ENCODE measurements at regions not wholly inside any gene's neighbourhood (a gene's known extent, or its start where the extent isn't known, plus 50 kb on each side); places are given as distances from the start of the nearest gene placed in this dataset.
"Not testable (repeated sequence)": the region's sequence is repeated elsewhere in the genome, so short reads cannot be mapped to it uniquely, and the experiment has no call there.

DNA sequence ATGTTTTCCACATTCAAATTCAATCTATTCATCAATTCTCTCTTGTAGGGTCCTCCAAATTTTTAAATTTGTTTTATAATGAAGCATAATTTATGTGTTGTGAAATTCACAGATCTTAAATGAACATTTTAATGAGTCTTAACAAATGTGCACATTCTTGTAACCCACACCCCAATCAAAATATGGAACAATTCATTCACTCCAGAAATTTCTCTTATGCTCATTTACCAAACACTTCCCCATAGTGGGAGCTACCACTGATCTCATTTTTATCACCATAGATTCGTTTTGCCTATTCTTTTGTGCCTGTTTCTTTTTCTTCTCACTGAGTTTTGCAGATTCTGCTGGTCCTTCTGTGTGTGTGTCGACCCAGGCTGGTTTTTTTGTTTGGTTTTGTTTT is 664.1 kb downstream of the EFNB2 start:
- no peak for DNase-seq (ENCODE audit: low spot score)

DNA sequence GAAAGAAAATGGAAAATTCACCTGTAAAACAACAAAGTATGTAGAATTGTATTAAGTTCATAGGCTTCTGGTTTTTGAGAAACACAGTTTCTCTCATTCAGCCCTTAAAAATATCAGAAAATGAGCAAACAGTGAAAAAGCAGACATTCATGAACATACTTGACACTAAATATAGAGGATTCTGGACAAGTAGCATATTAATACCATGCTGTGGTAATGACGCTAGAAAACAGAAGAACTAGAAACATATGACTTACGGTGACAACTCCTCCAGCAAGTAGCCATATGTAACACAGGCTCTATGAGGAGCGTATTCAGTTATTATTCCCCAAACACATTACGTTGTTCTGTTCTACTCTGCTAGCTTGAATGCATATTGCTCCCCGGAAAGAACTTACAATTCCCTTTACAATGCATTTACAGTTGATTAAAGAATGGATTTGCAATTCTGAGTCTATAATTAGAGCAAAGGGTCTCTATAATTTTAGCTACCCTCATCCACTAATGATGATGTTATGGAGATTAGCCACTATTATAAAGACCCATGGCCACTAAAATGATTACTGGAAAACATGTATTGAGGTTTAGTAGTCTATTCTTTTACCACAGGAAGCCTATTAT is 672.1 kb downstream of the EFNB2 start:
- DNase-seq (ENCODE audit: low spot score) = no peak

- DNase-seq (ENCODE audit: low spot score) = peak; percentile 68
These were observed 687.0 kb downstream of the EFNB2 start for GRCh38 chr13:105848494-105848893.

- peak; percentile 55 for DNase-seq (ENCODE audit: low spot score)
These were observed 687.8 kb downstream of the EFNB2 start for GRCh38 chr13:105847527-105848291.

- no peak for DNase-seq (ENCODE audit: low spot score)
These were observed 688.5 kb downstream of the EFNB2 start for GRCh38 chr13:105846923-105847322.

DNA sequence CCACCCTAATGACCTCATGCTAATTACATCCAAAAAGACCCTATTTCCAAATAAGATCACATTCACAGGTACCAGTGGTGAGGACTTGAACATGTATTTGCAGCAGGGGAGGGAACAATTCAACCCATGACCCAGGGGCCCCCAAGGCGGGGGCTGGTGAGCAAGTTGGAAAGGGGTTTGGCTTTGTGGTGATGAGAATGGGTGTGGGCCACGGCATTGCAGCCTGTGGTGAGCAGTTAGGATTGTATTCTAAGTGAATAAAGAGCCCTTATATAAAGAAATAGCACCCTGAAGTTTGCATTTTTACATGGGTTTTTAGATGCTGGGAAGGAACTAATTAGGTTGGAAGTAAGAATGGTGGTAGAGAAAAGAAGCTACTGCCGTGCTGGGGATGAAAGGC is 694.2 kb downstream of the EFNB2 start:
- DNase-seq (ENCODE audit: low spot score) = no peak

DNA sequence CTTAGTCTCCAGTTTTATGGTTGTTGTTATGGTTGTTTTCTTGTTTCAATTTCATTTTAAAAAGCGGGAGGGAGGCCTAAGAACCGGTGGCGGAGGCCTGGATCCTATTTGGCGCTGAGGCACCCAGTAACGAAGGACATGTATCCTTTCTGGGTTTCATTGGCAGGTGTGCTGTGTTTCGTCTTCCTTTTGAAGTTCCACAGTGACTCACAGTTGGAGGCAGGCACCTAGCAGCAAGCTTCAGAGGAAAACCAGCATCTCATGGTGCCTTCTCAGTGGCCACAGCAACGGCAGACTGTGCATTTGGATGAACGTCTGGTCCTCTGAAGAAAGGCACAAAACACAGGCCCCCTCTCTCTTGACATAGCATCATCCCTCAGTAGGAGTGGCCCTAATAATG is 697.2 kb downstream of the EFNB2 start:
- DNase-seq (ENCODE audit: low spot score) = no peak

GRCh38 chr13:105837295-105837694 is 698.2 kb downstream of the EFNB2 start:
- not testable (repeated sequence) for DNase-seq (ENCODE audit: low spot score)

- no peak for DNase-seq (ENCODE audit: low spot score)
These were observed 704.6 kb downstream of the EFNB2 start for GRCh38 chr13:105830821-105831220.

GRCh38 chr13:105827111-105827809 is 708.2 kb downstream of the EFNB2 start:
- no peak for DNase-seq (ENCODE audit: low spot score)

- DNase-seq (ENCODE audit: low spot score) = peak; percentile 60
These were observed 710.4 kb downstream of the EFNB2 start for GRCh38 chr13:105825071-105825470.

- no peak for DNase-seq (ENCODE audit: low spot score)
These were observed 714.1 kb downstream of the EFNB2 start for GRCh38 chr13:105821337-105821736.

- no peak for DNase-seq (ENCODE audit: low spot score)
These were observed 715.0 kb downstream of the EFNB2 start for GRCh38 chr13:105820415-105820814.

GRCh38 chr13:105817498-105817897 is 718.0 kb downstream of the EFNB2 start:
- peak; percentile 35 for DNase-seq (ENCODE audit: low spot score)

- peak; percentile 72 for DNase-seq (ENCODE audit: low spot score)
These were observed 718.5 kb downstream of the EFNB2 start for GRCh38 chr13:105816994-105817393.

DNA sequence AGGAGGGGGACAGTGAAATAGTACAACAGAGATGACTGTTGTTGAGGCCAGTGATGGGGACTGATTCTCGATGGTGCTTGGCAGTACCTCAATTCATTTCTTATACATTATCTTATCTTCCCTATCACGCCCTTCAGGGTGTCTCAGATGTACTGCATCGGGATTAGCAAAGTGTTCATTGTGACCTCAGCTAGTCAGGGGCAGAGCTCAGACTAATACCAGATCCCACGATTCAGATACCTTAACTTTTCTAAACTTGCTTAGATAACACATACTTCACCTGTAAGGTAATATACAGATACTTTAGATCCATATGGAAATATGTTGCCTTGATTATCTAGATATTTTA is 720.6 kb downstream of the EFNB2 start:
- DNase-seq (ENCODE audit: low spot score) = peak; percentile 49

DNA sequence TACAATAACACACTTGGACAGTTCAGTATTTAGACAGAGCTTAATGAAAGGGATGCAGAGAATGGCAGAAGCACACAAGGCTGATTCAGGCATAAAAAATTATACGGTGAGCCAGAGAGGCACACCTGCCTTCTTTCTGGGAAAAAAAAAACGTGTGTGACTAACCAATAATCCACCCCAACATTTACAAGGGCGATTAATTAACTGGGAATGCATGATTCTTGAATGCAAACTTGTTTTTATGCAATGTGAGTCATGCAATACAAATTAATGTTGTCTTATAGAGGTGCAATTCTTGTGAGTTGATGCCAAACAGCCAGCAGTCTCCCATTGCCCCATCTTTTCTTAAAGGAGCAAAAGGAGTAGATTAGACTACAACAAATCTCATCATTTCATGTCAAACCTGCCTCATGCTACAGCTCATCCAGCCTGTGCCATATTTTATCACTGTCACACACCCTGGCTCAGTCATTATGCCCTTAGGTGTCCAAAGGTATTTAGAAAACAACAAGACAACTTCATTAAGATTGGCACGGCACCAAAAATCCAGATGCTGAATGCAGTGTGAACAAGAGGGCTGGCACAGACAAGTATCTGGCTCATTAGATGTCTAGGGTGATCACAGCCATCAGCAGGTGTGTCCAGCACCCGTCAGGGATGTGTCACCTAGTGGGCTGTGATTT is 721.1 kb downstream of the EFNB2 start:
- DNase-seq (ENCODE audit: low spot score) = peak; percentile 62

- DNase-seq (ENCODE audit: low spot score) = no peak
These were observed 728.9 kb downstream of the EFNB2 start for GRCh38 chr13:105806628-105806920.

DNA sequence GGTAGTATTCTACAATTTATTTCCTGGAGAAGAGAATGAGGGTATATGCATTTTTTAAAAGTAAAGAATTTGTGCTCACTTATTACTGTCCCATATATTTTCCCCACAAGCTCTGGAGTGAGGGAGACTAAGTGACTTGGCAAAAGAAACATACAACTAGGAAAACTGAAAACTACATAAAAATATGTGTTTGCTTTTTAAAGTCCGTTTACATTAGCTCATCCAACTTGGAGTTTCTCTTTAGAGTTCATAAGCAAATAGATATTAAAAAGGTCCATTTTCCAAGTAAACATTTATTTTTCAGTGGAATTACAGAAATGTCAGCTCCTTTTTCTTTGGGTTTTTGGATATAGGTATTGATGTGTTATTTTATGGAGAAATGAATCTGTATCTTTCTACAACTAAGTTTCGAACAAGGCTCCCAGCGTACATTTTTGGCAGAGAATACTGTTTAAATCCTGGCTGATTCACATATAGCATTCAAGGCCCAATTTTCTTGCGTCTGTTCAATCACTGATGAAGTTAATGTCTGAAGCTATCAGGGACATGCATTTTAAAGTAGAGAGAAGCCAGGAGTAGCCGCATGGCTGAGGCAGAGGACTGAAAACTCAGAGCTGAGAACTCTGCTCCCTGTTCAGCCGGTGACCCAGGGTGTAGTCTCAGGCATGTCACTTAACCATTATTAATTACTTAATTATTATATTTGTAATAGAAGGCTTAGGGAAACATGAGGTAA is 729.4 kb downstream of the EFNB2 start:
- DNase-seq (ENCODE audit: low spot score) = peak; percentile 24

- peak; percentile 84 for DNase-seq (ENCODE audit: low spot score)
These were observed 730.8 kb downstream of the EFNB2 start for GRCh38 chr13:105804561-105805190.

- no peak for DNase-seq (ENCODE audit: low spot score)
These were observed 736.3 kb downstream of the EFNB2 start for GRCh38 chr13:105799155-105799554.
